HCT116 (cell line): ENCODE measurements at regions not wholly inside any gene's neighbourhood (a gene's known extent, or its start where the extent isn't known, plus 50 kb on each side); places are given as distances from the start of the nearest gene placed in this dataset.

Experiments used
- ATAC-seq: fragments of 200-7000 bp; cut with Tn5 transposase; 2 replicates; pipeline ENCODE4 v1.9.1; 2020; ENCODE audit warnings: mild to moderate bottlenecking, moderate library complexity
- BruUV-seq: library from RNA; stranded (reverse); fragments of 400-500 nt; replicated peaks from 2 replicates; lab custom pipeline; 2021; lab: Mats Ljungman, UMichigan
- CTCF ChIA-PET: fragments of 300-600 bp; sonication (Branson Sonifier 250); formaldehyde crosslinking; loops from one replicate; lab custom pipeline; 2021; ENCODE audit warnings: antibody characterized with exemption; lab: Charles Lee
- POLR2A ChIA-PET: fragments of 300-600, 350-600 bp; sonication (Branson Sonifier 250); formaldehyde crosslinking; loops from one replicate; lab custom pipeline; 2021; ENCODE audit warnings: antibody characterized with exemption; lab: Charles Lee
- RAD21 ChIA-PET, 2 experiments: fragments of 300-600 bp; sonication (Branson Sonifier 250); formaldehyde crosslinking; loops; one replicate each; lab custom pipeline; 2023; ENCODE audit warnings: low total read pairs in 2 of 2; ENCODE audit not compliant: uncharacterized antibody in 2 of 2, unreplicated experiment in 2 of 2, low non-redundant PET in 1 of 2; lab: Charles Lee
- DNase-seq: peaks from one replicate; pipeline ENCODE4 v3.0.0-alpha.2; 2010; ENCODE audit warnings: low read depth, low spot score
- H2AFZ ChIP-seq: fragments of 200-600 bp; shearing (Covaris generic), sonication (generic); 2 replicates; pipeline ENCODE4 v1.6.1; 2017; ENCODE audit warnings: low read depth, mixed run types, mixed read lengths, antibody characterized with exemption, low read length; ENCODE audit not compliant: poor library complexity, severe bottlenecking
- H3K27ac ChIP-seq: 2 replicates; pipeline ENCODE4 v1.5.1; 2012; ENCODE audit warnings: low read depth, low read length
- H3K27me3 ChIP-seq: fragments of 200-600 bp; sonication (generic); 2 replicates; pipeline ENCODE4 v1.6.1; 2016; ENCODE audit warnings: mixed run types, low read length, mixed read lengths; ENCODE audit not compliant: insufficient read depth
- H3K36me3 ChIP-seq, 2 experiments: fragments of 200-500 bp in 1 of 2; fragments of 200-600 bp in 1 of 2; sonication (Bioruptor generic) in 1 of 2; sonication (generic) in 1 of 2; 2 replicates each; pipeline versions ENCODE4 v1.5.1 to v1.6.1; 2014 to 2016; ENCODE audit warnings: low read length in 2 of 2, inconsistent platforms in 1 of 2, mixed read lengths in 1 of 2, mixed run types in 1 of 2; ENCODE audit not compliant: insufficient read depth in 2 of 2, control insufficient read depth in 1 of 2
- H3K4me1 ChIP-seq, 2 experiments: fragments of 200-600 bp in 1 of 2; sonication (generic) in 1 of 2; 2 replicates each; pipeline versions ENCODE4 v1.5.1 to v1.6.1; 2012 to 2017; ENCODE audit warnings: low read length in 2 of 2, inconsistent platforms in 1 of 2, mild to moderate bottlenecking in 1 of 2, mixed read lengths in 1 of 2, mixed run types in 1 of 2, moderate library complexity in 1 of 2; ENCODE audit not compliant: insufficient read depth in 2 of 2, control insufficient read depth in 1 of 2
- H3K4me2 ChIP-seq: fragments of 200-600 bp; sonication (generic); 2 replicates; pipeline ENCODE4 v1.6.1; 2017; ENCODE audit warnings: mixed run types, low read length, mixed read lengths
- H3K4me3 ChIP-seq, 2 experiments: fragments of 200-600 bp in 1 of 2; sonication (generic) in 1 of 2; replicated peaks in 1 of 2; 2 replicates each; pipeline ENCODE4 v1.5.1; 2011 to 2016; ENCODE audit warnings: low read length in 2 of 2, control low read depth in 1 of 2, low read depth in 1 of 2, mild to moderate bottlenecking in 1 of 2, mixed read lengths in 1 of 2, mixed run types in 1 of 2
- H3K79me2 ChIP-seq: fragments of 200-600 bp; sonication (generic); 2 replicates; pipeline ENCODE4 v1.6.1; 2017; ENCODE audit warnings: mild to moderate bottlenecking, mixed run types, low read length, moderate library complexity, mixed read lengths; ENCODE audit not compliant: insufficient read depth
- H3K9ac ChIP-seq: fragments of 200-600 bp; sonication (generic); 2 replicates; pipeline ENCODE4 v1.6.1; 2016; ENCODE audit warnings: low read length, mixed read lengths
- H3K9me2 ChIP-seq: fragments of 200-600 bp; sonication (generic), shearing (Covaris generic); 2 replicates; pipeline ENCODE4 v1.6.1; 2017; ENCODE audit warnings: mixed run types, mild to moderate bottlenecking, moderate library complexity; ENCODE audit not compliant: insufficient read depth
- H3K9me3 ChIP-seq, 2 experiments: fragments of 200-500 bp in 1 of 2; fragments of 200-600 bp in 1 of 2; sonication (Bioruptor generic) in 1 of 2; sonication (generic) in 1 of 2; 2 replicates each; pipeline ENCODE4 v1.6.1; 2014 to 2017; ENCODE audit warnings: low read length in 2 of 2, mixed read lengths in 2 of 2, inconsistent platforms in 1 of 2, low read depth in 1 of 2, mild to moderate bottlenecking in 1 of 2, mixed run types in 1 of 2, moderate library complexity in 1 of 2; ENCODE audit not compliant: control insufficient read depth in 1 of 2, insufficient read depth in 1 of 2
- H4K20me1 ChIP-seq: fragments of 200-600 bp; sonication (generic), shearing (Covaris generic); 2 replicates; pipeline ENCODE4 v1.6.1; 2017; ENCODE audit warnings: mixed run types, mild to moderate bottlenecking, moderate library complexity; ENCODE audit not compliant: insufficient read depth
- CBX3 ChIP-seq: IDR thresholded peaks from 2 replicates; pipeline ENCODE4 v1.6.1; 2012; ENCODE audit warnings: low read depth
- CEBPB ChIP-seq: IDR thresholded peaks from 2 replicates; pipeline ENCODE4 v1.6.1; 2012; ENCODE audit warnings: low read depth
- EGR1 ChIP-seq: IDR thresholded peaks from 2 replicates; pipeline ENCODE4 v1.6.1; 2012; ENCODE audit warnings: low read depth
- EZH2phosphoT487 ChIP-seq: fragments of 200-600 bp; IDR thresholded peaks from 2 replicates; pipeline ENCODE4 v1.6.1; 2018; ENCODE audit warnings: antibody characterized with exemption, borderline replicate concordance
- FOSL1 ChIP-seq: IDR thresholded peaks from 2 replicates; pipeline ENCODE4 v1.6.1; 2012; ENCODE audit warnings: low read depth
- JUND ChIP-seq: IDR thresholded peaks from 2 replicates; pipeline ENCODE4 v1.6.1; 2012
- POLR2A ChIP-seq: IDR thresholded peaks from 2 replicates; pipeline ENCODE4 v1.7.0; 2011; ENCODE audit warnings: borderline replicate concordance; ENCODE audit not compliant: insufficient read depth, insufficient read length; ENCODE audit errors: extremely low read depth
- POLR2AphosphoS5 ChIP-seq: IDR thresholded peaks from 2 replicates; pipeline ENCODE4 v1.6.1; 2011; ENCODE audit warnings: mild to moderate bottlenecking, low read depth, low read length, moderate library complexity
- RAD21 ChIP-seq: IDR thresholded peaks from 2 replicates; pipeline ENCODE4 v1.6.1; 2012; ENCODE audit warnings: low read depth, mild to moderate bottlenecking
- REST ChIP-seq: IDR thresholded peaks from 2 replicates; pipeline ENCODE4 v1.6.1; 2012; ENCODE audit warnings: low read depth
- SIN3A ChIP-seq: IDR thresholded peaks from 2 replicates; pipeline ENCODE4 v1.6.1; 2012; ENCODE audit warnings: low read depth
- SP1 ChIP-seq: IDR thresholded peaks from 2 replicates; pipeline ENCODE4 v1.6.1; 2012; ENCODE audit warnings: low read depth
- SRF ChIP-seq: IDR thresholded peaks from 2 replicates; pipeline ENCODE4 v1.6.1; 2012; ENCODE audit warnings: low read depth
- TCF7L2 ChIP-seq: IDR thresholded peaks from 2 replicates; pipeline ENCODE4 v1.7.0; 2011; ENCODE audit warnings: borderline replicate concordance, inconsistent platforms; ENCODE audit not compliant: insufficient read depth, insufficient read length; ENCODE audit errors: extremely low read depth
- YY1 ChIP-seq: IDR thresholded peaks from 2 replicates; pipeline ENCODE4 v1.6.1; 2011; ENCODE audit warnings: low read length, low read depth, moderate library complexity, mild to moderate bottlenecking; ENCODE audit not compliant: insufficient replicate concordance; ENCODE audit errors: extremely low read depth
- ZBTB33 ChIP-seq: IDR thresholded peaks from 2 replicates; pipeline ENCODE4 v1.6.1; 2011; ENCODE audit warnings: mild to moderate bottlenecking, low read length, moderate library complexity; ENCODE audit not compliant: insufficient replicate concordance; ENCODE audit errors: extremely low read depth
- ZFX ChIP-seq: fragments of 450-650 bp; IDR thresholded peaks from 2 replicates; pipeline ENCODE4 v1.6.1; 2017
- ZNF274 ChIP-seq: fragments of 200-500 bp; sonication (Bioruptor generic); IDR thresholded peaks from 2 replicates; pipeline ENCODE4 v1.6.1; 2014; ENCODE audit warnings: mild to moderate bottlenecking, low read depth, low read length, inconsistent platforms
- intact Hi-C: fragments of 100-400 bp; cut with micrococcal nuclease; formaldehyde crosslinking; loops from 2 replicates; pipeline ENCODE4 v1.10.0; 2022

GRCh38 chr2:59997371-59997770 lies 556.1 kb downstream of the BCL11A start:
- BruUV-seq, result no TSS peak
- no peaks in the 10 kb centered on the region for H3K9me3 ChIP-seq
- H3K9me2 ChIP-seq, result no peaks in the 10 kb centered on the region
- no peak overlapping the region for H3K4me2 ChIP-seq
- H3K36me3 ChIP-seq, result no peaks in the 10 kb centered on the region
- H3K27me3 ChIP-seq, result no peaks in the 10 kb centered on the region
- ATAC-seq, result no peak
- no peak for DNase-seq
- ChIA-PET RAD21 (no interaction called here), CTCF (no interaction called here), POLR2A (no interaction called here)
- H2AFZ ChIP-seq, result no peak overlapping the region
- TF ChIP-seq REST, result no peak
- TF ChIP-seq SP1, result no peak
- TF ChIP-seq CBX3, result no peak
- no peak for TF ChIP-seq YY1
- TF ChIP-seq EGR1, result no peak
- no peak for TF ChIP-seq TCF7L2
- TF ChIP-seq RAD21, result no peak
- TF ChIP-seq ZNF274, result no peak
- TF ChIP-seq SIN3A, result no peak
- no peak for TF ChIP-seq CEBPB
- TF ChIP-seq JUND, result no peak
- no peak for TF ChIP-seq ZFX
- TF ChIP-seq FOSL1, result no peak
- no peak for TF ChIP-seq POLR2AphosphoS5
- no peak for TF ChIP-seq ZBTB33
- TF ChIP-seq EZH2phosphoT487, result no peak
- no peak for TF ChIP-seq SRF
- no peak for TF ChIP-seq POLR2A
- H4K20me1 ChIP-seq, result no peaks in the 10 kb centered on the region
- no peaks in the 10 kb centered on the region for H3K4me1 ChIP-seq
- H3K79me2 ChIP-seq, result no peaks in the 10 kb centered on the region
- H3K9ac ChIP-seq, result no peak overlapping the region
- H3K27ac ChIP-seq, result no peak overlapping the region
- intact Hi-C loops, result no loop called here
- no peak overlapping the region for H3K4me3 ChIP-seq
